CD4-positive, alpha-beta T cell treated with Interleukin-17A for 1 hour (primary cell): ENCODE measurements at regions not wholly inside any gene's neighbourhood (a gene's known extent, or its start where the extent isn't known, plus 50 kb on each side); places are given as distances from the start of the nearest gene placed in this dataset.
A peak's percentile ranks its signal among the peaks of the same experiment; 100 is the strongest.

Source experiments
- DNase-seq: peaks from one replicate; pipeline ENCODE4 v3.0.0-alpha.2; 2020

GRCh38 chr7:112877691-112878460 lies 87.7 kb upstream of the TMEM168 start:
- no peak for DNase-seq

DNA sequence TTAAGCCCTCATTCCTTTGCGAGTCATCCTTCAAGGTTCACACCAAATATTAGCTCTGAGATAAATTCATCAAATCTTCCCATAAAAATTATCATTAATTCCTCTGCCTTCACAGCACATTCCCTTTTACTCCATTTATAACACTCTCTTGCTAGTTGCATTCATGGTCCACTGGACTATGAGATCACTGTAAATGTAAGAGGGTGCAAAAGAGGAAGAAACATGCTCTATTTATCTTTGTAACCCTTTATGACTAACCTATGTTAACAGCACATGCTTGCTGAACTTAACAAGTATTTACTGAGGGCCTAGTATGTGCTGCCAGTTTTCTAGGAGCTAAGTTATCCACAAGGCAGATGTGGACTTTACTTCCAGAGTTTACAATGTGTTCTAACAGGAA lies 86.7 kb upstream of the TMEM168 start:
- no peak for DNase-seq

GRCh38 chr7:112874909-112875308 lies 84.7 kb upstream of the TMEM168 start:
- no peak for DNase-seq

GRCh38 chr7:112873831-112874553 lies 83.8 kb upstream of the TMEM168 start:
- no peak for DNase-seq

DNA sequence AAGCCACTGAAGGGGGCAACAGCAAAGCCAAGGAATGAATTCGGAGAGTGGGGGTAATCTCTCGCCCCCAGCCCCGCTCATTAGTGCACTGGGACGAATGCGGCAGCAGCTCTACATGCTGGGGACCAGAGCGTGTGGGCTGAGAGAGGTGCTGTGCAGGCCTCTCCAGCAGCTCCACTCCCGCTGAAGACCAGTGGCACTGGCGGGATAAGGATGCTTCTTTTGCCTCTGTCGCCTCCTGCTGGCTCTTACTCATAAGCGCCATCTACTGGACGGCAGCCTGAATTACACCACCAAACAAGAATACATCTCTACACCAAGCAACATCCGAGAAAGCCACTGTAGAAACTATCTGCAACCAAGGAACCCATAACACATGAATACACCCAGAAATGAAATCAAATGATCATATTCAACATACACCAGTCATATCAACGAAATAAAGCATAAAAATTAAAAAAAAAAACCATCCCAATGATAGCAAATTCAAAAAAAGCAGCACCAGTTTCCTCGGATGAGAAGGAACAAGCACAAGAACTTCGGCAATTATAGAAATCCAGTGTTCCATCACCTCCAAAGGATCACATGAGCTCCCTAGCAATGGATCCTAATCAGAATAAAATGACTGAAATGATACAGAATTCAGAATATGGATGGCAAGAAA lies 79.0 kb upstream of the TMEM168 start:
- DNase-seq, result peak; percentile 60

DNA sequence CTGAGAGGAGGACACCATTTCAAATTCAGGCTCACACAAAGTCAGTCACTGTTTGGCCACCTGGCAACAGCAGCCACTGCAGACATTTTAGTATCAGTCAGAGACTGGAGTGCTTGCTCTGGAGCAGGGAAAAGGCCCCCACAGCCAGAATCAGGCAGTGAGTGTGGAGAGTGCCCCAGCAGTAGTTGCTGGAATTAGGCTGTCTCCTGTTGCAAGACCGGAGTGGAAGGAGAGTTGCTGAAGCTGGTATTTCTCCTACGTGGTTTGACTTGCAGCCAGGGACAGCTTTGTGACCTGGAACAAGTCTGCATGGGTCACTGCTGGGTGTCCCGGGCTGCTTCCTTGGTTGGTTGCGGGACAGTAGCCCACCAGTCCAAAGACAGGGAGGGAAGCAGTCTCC lies 78.4 kb upstream of the TMEM168 start:
- DNase-seq, result no peak

- no peak for DNase-seq
These were observed 76.2 kb upstream of the TMEM168 start for GRCh38 chr7:112866424-112866823.

- no peak for DNase-seq
These were observed 74.2 kb upstream of the TMEM168 start for GRCh38 chr7:112864380-112864779.

DNA sequence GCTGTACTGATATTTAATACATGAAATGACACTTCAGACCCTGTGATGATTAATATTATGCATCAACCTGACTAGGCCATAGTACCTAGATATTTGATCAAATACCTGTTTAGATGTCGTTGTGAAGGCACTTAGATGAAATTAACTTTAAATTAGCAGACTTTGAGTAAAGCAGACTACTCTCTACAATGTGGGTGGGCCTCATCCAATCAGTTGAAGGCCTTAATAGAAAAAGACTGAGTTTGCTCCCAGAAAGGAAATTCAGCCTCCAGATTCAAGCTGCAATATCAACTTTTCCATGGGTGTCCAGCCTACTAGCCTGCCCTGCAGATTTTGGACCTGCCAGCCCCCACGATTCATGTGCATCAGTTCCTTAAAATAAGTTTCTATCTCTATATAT lies 68.6 kb upstream of the TMEM168 start:
- no peak for DNase-seq

DNA sequence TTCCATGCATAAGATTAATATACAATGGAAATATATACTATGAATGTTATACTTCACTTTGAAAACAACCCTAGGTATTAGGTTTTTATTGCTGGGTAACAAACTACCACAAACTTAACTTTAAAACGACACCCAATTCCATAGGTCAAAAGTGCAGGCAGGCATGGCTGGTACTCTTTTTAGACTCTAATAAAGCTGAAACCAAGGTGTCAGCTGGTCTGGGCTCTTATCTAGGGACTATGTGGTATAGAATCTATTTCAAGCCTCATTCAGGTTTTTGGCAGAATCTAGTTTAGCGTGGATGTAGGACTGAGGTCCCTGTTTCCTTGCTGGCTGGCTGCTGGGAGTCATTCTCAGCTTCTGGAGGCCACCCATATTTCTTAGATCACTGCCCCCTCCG lies 65.0 kb upstream of the TMEM168 start:
- DNase-seq, result no peak

DNA sequence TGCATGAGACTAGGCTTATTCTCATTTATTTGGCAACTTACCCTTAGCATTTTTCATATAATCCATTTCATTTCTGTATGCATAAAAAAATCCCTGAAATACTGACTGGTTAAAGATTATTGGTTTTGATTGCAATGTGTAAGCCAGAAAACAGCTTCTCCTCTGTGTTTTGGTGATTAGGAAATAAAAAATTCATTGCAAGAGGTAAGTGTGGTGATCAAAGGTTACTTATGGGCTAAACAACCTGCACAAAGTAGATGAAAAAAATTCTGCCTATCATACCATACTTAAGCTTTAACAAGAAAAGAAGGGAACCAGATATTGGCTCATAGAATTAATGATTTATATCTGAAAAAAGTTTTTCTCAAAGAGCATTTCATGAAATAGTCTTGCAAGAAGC lies 64.0 kb upstream of the TMEM168 start:
- no peak for DNase-seq

DNA sequence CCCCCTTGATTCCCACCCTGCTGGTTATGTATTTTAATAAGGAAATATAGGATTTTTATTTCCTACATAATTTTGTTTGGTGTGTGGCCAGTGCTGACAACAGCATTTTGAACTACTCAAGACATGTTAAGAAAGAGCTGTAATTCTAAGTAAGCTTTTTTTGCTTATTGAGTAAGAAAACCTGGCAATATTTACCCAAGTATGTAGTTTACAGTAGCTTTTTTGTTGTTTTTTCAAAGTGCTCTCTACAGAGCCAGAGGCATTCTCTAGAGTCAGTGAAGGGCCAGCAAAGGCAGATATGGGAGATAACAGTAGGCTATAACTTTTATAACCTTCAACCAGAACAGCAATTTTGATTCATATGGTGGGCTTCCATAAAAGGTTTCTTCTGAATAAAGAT lies 63.2 kb upstream of the TMEM168 start:
- DNase-seq, result no peak

DNA sequence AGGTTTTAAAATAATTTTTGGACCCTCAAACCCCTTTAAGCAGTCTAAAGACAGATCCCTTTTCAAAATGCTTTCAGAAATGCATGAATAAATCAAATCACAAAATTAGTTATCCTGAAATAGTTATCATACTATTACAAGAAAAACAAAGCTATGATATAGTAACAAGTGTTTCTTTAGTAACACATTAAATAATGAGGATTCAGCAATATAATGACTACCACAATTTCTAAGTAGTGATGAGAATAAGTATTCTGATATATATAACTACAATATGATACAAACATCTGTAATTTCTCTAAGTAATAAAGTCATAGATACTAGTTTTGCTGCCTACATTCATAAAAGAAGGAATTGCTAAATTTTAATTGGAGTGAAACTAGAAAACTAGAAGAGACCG lies 53.0 kb upstream of the TMEM168 start:
- no peak for DNase-seq
